ENCODE measurements at regions not wholly inside any gene's neighbourhood (a gene's known extent, or its start where the extent isn't known, plus 50 kb on each side); places are given as distances from the start of the nearest gene placed in this dataset.

DNA sequence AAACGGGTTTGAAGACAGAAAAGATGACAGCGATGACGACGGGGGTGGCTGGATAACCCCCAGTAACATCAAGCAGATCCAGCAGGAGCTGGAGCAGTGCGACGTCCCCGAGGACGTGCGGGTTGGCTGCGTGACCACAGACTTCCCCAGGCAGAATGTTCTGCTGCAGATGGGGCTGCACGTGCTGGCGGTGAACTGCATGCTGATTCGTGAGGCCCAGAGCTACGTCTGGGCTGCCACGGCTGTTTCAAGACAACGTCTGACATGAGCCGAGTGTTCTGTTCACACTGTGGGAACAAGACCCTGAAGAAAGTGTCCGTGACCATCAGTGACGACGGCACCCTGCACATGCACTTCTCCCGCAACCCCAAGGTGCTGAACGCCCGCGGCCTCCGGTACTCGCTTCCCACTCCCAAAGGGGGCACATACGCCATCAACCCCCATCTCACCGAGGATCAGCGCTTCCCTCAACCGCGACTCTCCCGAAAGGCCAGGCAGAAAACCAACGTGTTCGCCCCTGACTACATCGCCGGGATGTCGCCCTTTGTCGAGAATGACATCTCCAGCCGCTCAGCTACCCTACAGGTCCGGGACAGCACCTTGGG, 319.2 kb upstream of the SLC7A11 start:
- WGBS, 2 donors = 94 to 96% methylated on average over 40 of the region's 40 CpGs
- no peak overlapping the region for H3K27ac ChIP-seq (ENCODE audit: low read depth in 1 of 2, low read length in 1 of 2)
- H3K9me3 ChIP-seq (ENCODE audit: control insufficient read depth in 4 of 4, insufficient read depth in 3 of 4, low read length in 3 of 4) = peaks cover 0 to 3% (median 0%) of the 10 kb centered on the region in 4 donors
- ATAC-seq (ENCODE audit: insufficient read depth, low FRiP score) = no peak
- H3K4me1 ChIP-seq (ENCODE audit: control insufficient read depth in 5 of 5, insufficient read depth in 5 of 5, low read length in 5 of 5) = peaks cover 0 to 10% (median 0%) of the 10 kb centered on the region in 5 donors
- no peak overlapping the region for H3K4me3 ChIP-seq
- no peak for DNase-seq
- no peak overlapping the region for H3K9ac ChIP-seq (ENCODE audit: insufficient read depth in 1 of 2, low read length in 2 of 2)
- no peaks in the 10 kb centered on the region for H3K27me3 ChIP-seq (ENCODE audit: control insufficient read depth in 3 of 3, insufficient read depth in 3 of 3, low read length in 2 of 3)
- no peaks in the 10 kb centered on the region for H3K36me3 ChIP-seq (ENCODE audit: control insufficient read depth in 4 of 4, insufficient read depth in 4 of 4, low read length in 4 of 4)
- TF ChIP-seq, protein P1, sequence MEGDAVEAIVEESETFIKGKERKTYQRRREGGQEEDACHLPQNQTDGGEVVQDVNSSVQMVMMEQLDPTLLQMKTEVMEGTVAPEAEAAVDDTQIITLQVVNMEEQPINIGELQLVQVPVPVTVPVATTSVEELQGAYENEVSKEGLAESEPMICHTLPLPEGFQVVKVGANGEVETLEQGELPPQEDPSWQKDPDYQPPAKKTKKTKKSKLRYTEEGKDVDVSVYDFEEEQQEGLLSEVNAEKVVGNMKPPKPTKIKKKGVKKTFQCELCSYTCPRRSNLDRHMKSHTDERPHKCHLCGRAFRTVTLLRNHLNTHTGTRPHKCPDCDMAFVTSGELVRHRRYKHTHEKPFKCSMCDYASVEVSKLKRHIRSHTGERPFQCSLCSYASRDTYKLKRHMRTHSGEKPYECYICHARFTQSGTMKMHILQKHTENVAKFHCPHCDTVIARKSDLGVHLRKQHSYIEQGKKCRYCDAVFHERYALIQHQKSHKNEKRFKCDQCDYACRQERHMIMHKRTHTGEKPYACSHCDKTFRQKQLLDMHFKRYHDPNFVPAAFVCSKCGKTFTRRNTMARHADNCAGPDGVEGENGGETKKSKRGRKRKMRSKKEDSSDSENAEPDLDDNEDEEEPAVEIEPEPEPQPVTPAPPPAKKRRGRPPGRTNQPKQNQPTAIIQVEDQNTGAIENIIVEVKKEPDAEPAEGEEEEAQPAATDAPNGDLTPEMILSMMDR (IDR thresholded peaks at IDR 0.05; ENCODE audit: control extremely low read depth, extremely low read depth) = no peak

DNA sequence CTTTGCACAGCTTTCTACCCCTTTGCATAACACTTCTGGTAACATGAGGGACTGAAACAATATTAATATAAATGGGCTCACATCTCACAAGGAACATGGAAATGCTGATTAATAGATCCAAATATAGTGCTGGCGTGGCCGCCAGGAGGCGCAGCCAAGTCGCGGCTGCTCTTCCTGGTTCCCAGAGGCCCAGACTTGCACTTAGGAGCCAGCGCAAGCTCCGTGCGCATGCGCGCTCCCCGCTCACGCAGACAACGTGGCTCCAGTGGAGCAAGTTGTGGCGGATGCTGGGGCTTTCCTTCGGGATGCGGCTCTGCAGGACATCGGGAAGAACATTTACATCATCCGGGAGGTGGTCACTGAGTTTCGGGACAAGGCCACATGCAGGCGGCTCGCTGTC, 318.3 kb upstream of the SLC7A11 start:
- Histone ChIP-seq H3K4me1 (ENCODE audit: control insufficient read depth in 5 of 5, insufficient read depth in 5 of 5, low read length in 5 of 5) (peaks cover 0 to 10% (median 0%) of the 10 kb centered on the region in 5 donors), H3K9me3 (ENCODE audit: control insufficient read depth in 4 of 4, insufficient read depth in 3 of 4, low read length in 3 of 4) (peaks cover 0 to 3% (median 0%) of the 10 kb centered on the region in 4 donors), H3K4me3 (no peak overlapping the region), H3K9ac (ENCODE audit: insufficient read depth in 1 of 2, low read length in 2 of 2) (no peak overlapping the region), H3K27ac (ENCODE audit: low read depth in 1 of 2, low read length in 1 of 2) (no peak overlapping the region), H3K36me3 (ENCODE audit: control insufficient read depth in 4 of 4, insufficient read depth in 4 of 4, low read length in 4 of 4) (no peaks in the 10 kb centered on the region), H3K27me3 (ENCODE audit: control insufficient read depth in 3 of 3, insufficient read depth in 3 of 3, low read length in 2 of 3) (no peaks in the 10 kb centered on the region)
- ATAC-seq (ENCODE audit: insufficient read depth, low FRiP score) = no peak
- TF ChIP-seq, protein P1 (IDR thresholded peaks at IDR 0.05; ENCODE audit: control extremely low read depth, extremely low read depth) = no peak
- WGBS, 2 donors = 87 to 95% methylated on average over 21 of the region's 21 CpGs
- DNase-seq = no peak

DNA sequence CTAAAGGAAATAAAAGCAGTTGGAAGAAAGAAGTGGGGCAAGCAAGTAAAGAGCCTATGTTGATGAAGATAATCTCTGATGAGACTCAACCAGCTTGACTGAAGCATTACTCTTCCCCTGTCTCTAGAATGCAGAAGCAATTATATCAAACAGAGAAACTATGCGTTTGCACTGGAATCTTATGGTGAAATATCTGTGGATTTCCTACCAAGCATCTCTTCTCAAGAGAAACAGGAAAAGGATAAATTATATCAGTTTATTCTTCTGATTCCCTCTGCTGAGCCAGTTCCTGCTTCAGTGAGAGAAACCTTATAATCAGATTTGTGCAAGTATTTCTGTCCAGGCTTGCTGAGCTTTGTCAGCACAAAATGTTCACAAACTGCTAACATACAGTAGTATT, 316.7 kb upstream of the SLC7A11 start:
- ATAC-seq (ENCODE audit: insufficient read depth, low FRiP score) (no peak), DNase-seq (no peak)
- no peak overlapping the region for H3K9ac ChIP-seq (ENCODE audit: insufficient read depth in 1 of 2, low read length in 2 of 2)
- no peak overlapping the region for H3K4me3 ChIP-seq
- H3K4me1 ChIP-seq (ENCODE audit: control insufficient read depth in 5 of 5, insufficient read depth in 5 of 5, low read length in 5 of 5) = peaks cover 0 to 7% (median 0%) of the 10 kb centered on the region in 5 donors
- H3K27me3 ChIP-seq (ENCODE audit: control insufficient read depth in 3 of 3, insufficient read depth in 3 of 3, low read length in 2 of 3) = no peaks in the 10 kb centered on the region
- H3K36me3 ChIP-seq (ENCODE audit: control insufficient read depth in 4 of 4, insufficient read depth in 4 of 4, low read length in 4 of 4) = no peaks in the 10 kb centered on the region
- no peak overlapping the region for H3K27ac ChIP-seq (ENCODE audit: low read depth in 1 of 2, low read length in 1 of 2)
- 48 to 63% methylated on average over 1 of the region's 1 CpG for WGBS, 2 donors
- TF ChIP-seq, protein P1 (IDR thresholded peaks at IDR 0.05; ENCODE audit: control extremely low read depth, extremely low read depth) = no peak
- peaks cover 0 to 3% (median 0%) of the 10 kb centered on the region in 4 donors for H3K9me3 ChIP-seq (ENCODE audit: control insufficient read depth in 4 of 4, insufficient read depth in 3 of 4, low read length in 3 of 4)

DNA sequence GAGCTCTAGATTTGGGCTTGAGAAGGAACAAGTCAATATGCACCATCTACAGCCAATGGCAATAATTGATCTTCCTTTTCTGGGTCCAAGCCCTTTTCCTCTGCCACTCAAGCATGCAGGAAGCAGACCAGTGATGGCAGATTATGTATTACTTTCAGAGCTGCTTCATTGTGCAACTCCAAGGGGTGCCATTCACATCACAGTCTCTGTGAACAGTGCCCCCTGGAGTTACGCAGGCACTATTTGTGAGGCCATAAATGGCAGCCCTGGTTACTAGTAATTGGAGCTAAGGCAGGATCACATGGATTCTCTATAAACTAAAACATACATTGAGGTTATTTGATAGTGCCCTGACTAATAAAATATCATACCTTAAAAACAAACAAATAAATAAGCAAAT, 313.4 kb upstream of the SLC7A11 start:
- Histone ChIP-seq H3K9me3 (ENCODE audit: control insufficient read depth in 4 of 4, insufficient read depth in 3 of 4, low read length in 3 of 4) (no peaks in the 10 kb centered on the region), H3K4me3 (no peak overlapping the region), H3K27ac (ENCODE audit: low read depth in 1 of 2, low read length in 1 of 2) (no peak overlapping the region), H3K27me3 (ENCODE audit: control insufficient read depth in 3 of 3, insufficient read depth in 3 of 3, low read length in 2 of 3) (no peaks in the 10 kb centered on the region), H3K4me1 (ENCODE audit: control insufficient read depth in 5 of 5, insufficient read depth in 5 of 5, low read length in 5 of 5) (no peaks in the 10 kb centered on the region), H3K36me3 (ENCODE audit: control insufficient read depth in 4 of 4, insufficient read depth in 4 of 4, low read length in 4 of 4) (no peaks in the 10 kb centered on the region), H3K9ac (ENCODE audit: insufficient read depth in 1 of 2, low read length in 2 of 2) (no peak overlapping the region)
- TF ChIP-seq, protein P1 (IDR thresholded peaks at IDR 0.05; ENCODE audit: control extremely low read depth, extremely low read depth) = no peak
- WGBS, 2 donors = 86 to 97% methylated on average over 1 of the region's 1 CpG
- DNase-seq = no peak
- no peak for ATAC-seq (ENCODE audit: insufficient read depth, low FRiP score)
